HUDEP-2 (cell line): ENCODE measurements at regions not wholly inside any gene's neighbourhood (a gene's known extent, or its start where the extent isn't known, plus 50 kb on each side); places are given as distances from the start of the nearest gene placed in this dataset.
"Not testable (repeated sequence)": the region's sequence is repeated elsewhere in the genome, so short reads cannot be mapped to it uniquely, and the experiment has no call there.

ENCODE experiments used
- DNase-seq, 76 experiments: peaks; one replicate each; lab custom pipeline; 2025; ENCODE audit not compliant: unreplicated experiment in 76 of 76; lab: John Stamatoyannopoulos, UW

GRCh38 chr4:11821772-11822430 lies 393.2 kb upstream of the HS3ST1 start:
- DNase-seq, result no peak

- DNase-seq, result no peak
Measured at GRCh38 chr4:11817088-11817487, 388.4 kb upstream of the HS3ST1 start.

GRCh38 chr4:11814758-11815157 lies 386.1 kb upstream of the HS3ST1 start:
- DNase-seq, result no peak

GRCh38 chr4:11813951-11814446 lies 385.3 kb upstream of the HS3ST1 start:
- no peak for DNase-seq

- not testable (repeated sequence) for DNase-seq
Measured at GRCh38 chr4:11811521-11811920, 382.8 kb upstream of the HS3ST1 start.

GRCh38 chr4:11805842-11806241 lies 377.1 kb upstream of the HS3ST1 start:
- peak in 1 of 76 experiments; percentile 9 for DNase-seq

GRCh38 chr4:11801466-11802446 lies 373.1 kb upstream of the HS3ST1 start:
- no peak for DNase-seq

GRCh38 chr4:11799196-11799595 lies 370.5 kb upstream of the HS3ST1 start:
- DNase-seq, result no peak

- DNase-seq, result no peak
Measured at GRCh38 chr4:11791797-11792196, 363.1 kb upstream of the HS3ST1 start.

- DNase-seq, result no peak
Measured at GRCh38 chr4:11790230-11790629, 361.5 kb upstream of the HS3ST1 start.

GRCh38 chr4:11783588-11783987 lies 354.9 kb upstream of the HS3ST1 start:
- no peak for DNase-seq

GRCh38 chr4:11782859-11783258 lies 354.2 kb upstream of the HS3ST1 start:
- no peak for DNase-seq

GRCh38 chr4:11777447-11777846 lies 348.8 kb upstream of the HS3ST1 start:
- DNase-seq, result no peak

GRCh38 chr4:11774346-11774745 lies 345.7 kb upstream of the HS3ST1 start:
- DNase-seq, result no peak

- DNase-seq, result no peak
Measured at GRCh38 chr4:11773798-11774197, 345.1 kb upstream of the HS3ST1 start.

- no peak for DNase-seq
Measured at GRCh38 chr4:11769434-11769833, 340.7 kb upstream of the HS3ST1 start.

GRCh38 chr4:11768251-11768972 lies 339.7 kb upstream of the HS3ST1 start:
- no peak for DNase-seq

- peak in 8 of 76 experiments; percentile 0 to 24 (median 11) for DNase-seq
Measured at GRCh38 chr4:11765849-11766453, 337.3 kb upstream of the HS3ST1 start.

GRCh38 chr4:11748164-11748872 lies 319.6 kb upstream of the HS3ST1 start:
- DNase-seq, result no peak

- no peak for DNase-seq
Measured at GRCh38 chr4:11746734-11747133, 318.0 kb upstream of the HS3ST1 start.
